ENCODE measurements at regions not wholly inside any gene's neighbourhood (a gene's known extent, or its start where the extent isn't known, plus 50 kb on each side); places are given as distances from the start of the nearest gene placed in this dataset.
A peak's percentile ranks its signal among the peaks of the same experiment; 100 is the strongest.
"Not testable (repeated sequence)": the region's sequence is repeated elsewhere in the genome, so short reads cannot be mapped to it uniquely, and the experiment has no call there.

GRCh38 chr3:20403986-20404740 is 218.2 kb upstream of the SGO1 start:
- Mint-ChIP-seq H3K27ac (no peak overlapping the region), H3K4me3 (no peak overlapping the region), H3K27me3 (no peaks in the 10 kb centered on the region), H3K4me1 (no peaks in the 10 kb centered on the region), H3K9me3 (no peaks in the 10 kb centered on the region)
- no peak for ATAC-seq
- no peak for DNase-seq

GRCh38 chr3:20401253-20401652 is 215.2 kb upstream of the SGO1 start:
- DNase-seq = no peak
- no peak for ATAC-seq
- no peak overlapping the region for H3K4me3 Mint-ChIP-seq
- H3K4me1 Mint-ChIP-seq = no peaks in the 10 kb centered on the region
- H3K27ac Mint-ChIP-seq = no peak overlapping the region
- H3K9me3 Mint-ChIP-seq = no peaks in the 10 kb centered on the region
- H3K27me3 Mint-ChIP-seq = no peaks in the 10 kb centered on the region

- no peaks in the 10 kb centered on the region for H3K4me1 Mint-ChIP-seq
- no peaks in the 10 kb centered on the region for H3K9me3 Mint-ChIP-seq
- no peak overlapping the region for H3K27ac Mint-ChIP-seq
- H3K27me3 Mint-ChIP-seq = no peaks in the 10 kb centered on the region
- no peak for DNase-seq
- no peak overlapping the region for H3K4me3 Mint-ChIP-seq
- ATAC-seq = no peak
Measured at GRCh38 chr3:20400686-20401085, 214.7 kb upstream of the SGO1 start.

GRCh38 chr3:20400281-20400680 is 214.3 kb upstream of the SGO1 start:
- no peak for DNase-seq
- Mint-ChIP-seq H3K4me1 (no peaks in the 10 kb centered on the region), H3K27ac (no peak overlapping the region), H3K4me3 (no peak overlapping the region), H3K9me3 (no peaks in the 10 kb centered on the region), H3K27me3 (no peaks in the 10 kb centered on the region)
- no peak for ATAC-seq

- Mint-ChIP-seq H3K27me3 (no peaks in the 10 kb centered on the region), H3K4me3 (no peak overlapping the region), H3K27ac (no peak overlapping the region), H3K9me3 (no peaks in the 10 kb centered on the region), H3K4me1 (no peaks in the 10 kb centered on the region)
- DNase-seq (no peak), ATAC-seq (no peak)
Measured at GRCh38 chr3:20396335-20396734, 210.3 kb upstream of the SGO1 start.

- Mint-ChIP-seq H3K4me1 (no peaks in the 10 kb centered on the region), H3K4me3 (no peak overlapping the region), H3K27ac (no peak overlapping the region), H3K27me3 (no peaks in the 10 kb centered on the region), H3K9me3 (no peaks in the 10 kb centered on the region)
- ATAC-seq (no peak), DNase-seq (no peak)
Measured at GRCh38 chr3:20395692-20396091, 209.7 kb upstream of the SGO1 start.

- no peak overlapping the region for H3K27ac Mint-ChIP-seq
- no peaks in the 10 kb centered on the region for H3K9me3 Mint-ChIP-seq
- no peak overlapping the region for H3K4me3 Mint-ChIP-seq
- ATAC-seq (no peak), DNase-seq (no peak)
- H3K4me1 Mint-ChIP-seq = no peaks in the 10 kb centered on the region
- H3K27me3 Mint-ChIP-seq = no peaks in the 10 kb centered on the region
Measured at GRCh38 chr3:20394243-20394642, 208.2 kb upstream of the SGO1 start.

GRCh38 chr3:20391644-20392043 is 205.6 kb upstream of the SGO1 start:
- no peaks in the 10 kb centered on the region for H3K4me1 Mint-ChIP-seq
- no peaks in the 10 kb centered on the region for H3K27me3 Mint-ChIP-seq
- ATAC-seq = no peak
- no peaks in the 10 kb centered on the region for H3K9me3 Mint-ChIP-seq
- H3K27ac Mint-ChIP-seq = no peak overlapping the region
- no peak for DNase-seq
- H3K4me3 Mint-ChIP-seq = no peak overlapping the region

GRCh38 chr3:20388971-20389370 is 203.0 kb upstream of the SGO1 start:
- DNase-seq = no peak
- Mint-ChIP-seq H3K9me3 (no peaks in the 10 kb centered on the region), H3K4me3 (no peak overlapping the region), H3K27me3 (no peaks in the 10 kb centered on the region), H3K4me1 (no peaks in the 10 kb centered on the region), H3K27ac (no peak overlapping the region)
- ATAC-seq = no peak

GRCh38 chr3:20380295-20380694 is 194.3 kb upstream of the SGO1 start:
- Mint-ChIP-seq H3K4me3 (no peak overlapping the region), H3K27ac (no peak overlapping the region), H3K4me1 (no peaks in the 10 kb centered on the region), H3K27me3 (no peaks in the 10 kb centered on the region), H3K9me3 (no peaks in the 10 kb centered on the region)
- DNase-seq (no peak), ATAC-seq (no peak)

GRCh38 chr3:20378315-20378714 is 192.3 kb upstream of the SGO1 start:
- Mint-ChIP-seq H3K4me1 (no peaks in the 10 kb centered on the region), H3K4me3 (no peak overlapping the region), H3K9me3 (no peaks in the 10 kb centered on the region), H3K27ac (no peak overlapping the region), H3K27me3 (no peaks in the 10 kb centered on the region)
- ATAC-seq = no peak
- DNase-seq = no peak

GRCh38 chr3:20376665-20377217 is 190.7 kb upstream of the SGO1 start:
- DNase-seq (no peak), ATAC-seq (no peak)
- Mint-ChIP-seq H3K4me3 (no peak overlapping the region), H3K4me1 (no peaks in the 10 kb centered on the region), H3K27ac (peak overlapping the region in 1 of 2 donors; percentile 37), H3K27me3 (no peaks in the 10 kb centered on the region), H3K9me3 (no peaks in the 10 kb centered on the region)

- Mint-ChIP-seq H3K4me1 (no peaks in the 10 kb centered on the region), H3K27me3 (no peaks in the 10 kb centered on the region), H3K4me3 (no peak overlapping the region), H3K9me3 (no peaks in the 10 kb centered on the region), H3K27ac (no peak overlapping the region)
- ATAC-seq = no peak
- no peak for DNase-seq
Measured at GRCh38 chr3:20375302-20375701, 189.3 kb upstream of the SGO1 start.

- not testable (repeated sequence) for H3K4me3 Mint-ChIP-seq, H3K27me3 Mint-ChIP-seq, H3K9me3 Mint-ChIP-seq, ATAC-seq, H3K27ac Mint-ChIP-seq, DNase-seq, H3K4me1 Mint-ChIP-seq
Measured at GRCh38 chr3:20370273-20371063, 184.5 kb upstream of the SGO1 start.

- Mint-ChIP-seq H3K4me3 (no peak overlapping the region), H3K27ac (no peak overlapping the region), H3K27me3 (no peaks in the 10 kb centered on the region), H3K4me1 (no peaks in the 10 kb centered on the region), H3K9me3 (peaks cover 7 to 9% of the 10 kb centered on the region in 2 donors)
- ATAC-seq = no peak
- no peak for DNase-seq
Measured at GRCh38 chr3:20361000-20361399, 175.0 kb upstream of the SGO1 start.

GRCh38 chr3:20353286-20353685 is 167.3 kb upstream of the SGO1 start:
- ATAC-seq (no peak), DNase-seq (no peak)
- Mint-ChIP-seq H3K9me3 (peaks cover 3 to 5% of the 10 kb centered on the region in 2 donors), H3K27me3 (no peaks in the 10 kb centered on the region), H3K4me1 (no peaks in the 10 kb centered on the region), H3K27ac (no peak overlapping the region), H3K4me3 (no peak overlapping the region)

All from stimulated activated naive CD8-positive, alpha-beta T cell treated with anti-CD3 and anti-CD28 coated beads, Interleukin-15, amount 100 ng/mL, for 72 hours (primary cell).